GM19035 (cell line): ENCODE measurements at regions not wholly inside any gene's neighbourhood (a gene's known extent, or its start where the extent isn't known, plus 50 kb on each side); places are given as distances from the start of the nearest gene placed in this dataset.
"Not testable (repeated sequence)": the region's sequence is repeated elsewhere in the genome, so short reads cannot be mapped to it uniquely, and the experiment has no call there.

ENCODE experiments used
- ATAC-seq: cut with Tn5 transposase; IDR thresholded peaks from one replicate; pipeline ENCODE4 v1.9.1; 2021; ENCODE audit not compliant: unreplicated experiment

- no peak for ATAC-seq
Observed at GRCh38 chr4:57199267-57199666, 89.1 kb upstream of the IGFBP7 start.

- no peak for ATAC-seq
Observed at GRCh38 chr4:57195622-57196021, 85.4 kb upstream of the IGFBP7 start.

GRCh38 chr4:57194068-57194611 lies 84.0 kb upstream of the IGFBP7 start:
- no peak for ATAC-seq

GRCh38 chr4:57193209-57193810 lies 83.1 kb upstream of the IGFBP7 start:
- no peak for ATAC-seq

- no peak for ATAC-seq
Observed at GRCh38 chr4:57191523-57192034, 81.4 kb upstream of the IGFBP7 start.

GRCh38 chr4:57190601-57191481 lies 80.7 kb upstream of the IGFBP7 start:
- no peak for ATAC-seq

GRCh38 chr4:57187246-57187645 lies 77.1 kb upstream of the IGFBP7 start:
- ATAC-seq: no peak

- no peak for ATAC-seq
Observed at GRCh38 chr4:57184378-57185029, 74.3 kb upstream of the IGFBP7 start.

GRCh38 chr4:57182132-57182874 lies 72.1 kb upstream of the IGFBP7 start:
- no peak for ATAC-seq

- ATAC-seq: not testable (repeated sequence)
Observed at GRCh38 chr4:57173136-57173535, 63.0 kb upstream of the IGFBP7 start.

GRCh38 chr4:57172065-57172464 lies 61.9 kb upstream of the IGFBP7 start:
- ATAC-seq: no peak

GRCh38 chr4:57168982-57169381 lies 58.8 kb upstream of the IGFBP7 start:
- ATAC-seq: no peak

- ATAC-seq: peak; percentile 96
Observed at GRCh38 chr4:57163530-57164459, 53.6 kb upstream of the IGFBP7 start.

- ATAC-seq: no peak
Observed at GRCh38 chr4:57162499-57163019, 52.4 kb upstream of the IGFBP7 start.
